ENCODE measurements at regions not wholly inside any gene's neighbourhood (a gene's known extent, or its start where the extent isn't known, plus 50 kb on each side); places are given as distances from the start of the nearest gene placed in this dataset.

- no peak for DNase-seq (ENCODE audit: extremely low read depth, insufficient read length)
- Histone ChIP-seq H3K4me3 (replicated peaks; ENCODE audit: low read depth, low read length) (no peak overlapping the region), H3K36me3 (ENCODE audit: control insufficient read depth, insufficient read depth, low read length) (no peaks in the 10 kb centered on the region), H3K27me3 (replicated peaks; ENCODE audit: control insufficient read depth, insufficient read depth, low read length) (no peaks in the 10 kb centered on the region)
- TF ChIP-seq CTCF (IDR thresholded peaks at IDR 0.05; ENCODE audit: insufficient read depth, low read length, poor library complexity, severe bottlenecking) = no peak
These were observed 695.4 kb upstream of the UBE2E2 start for GRCh38 chr3:22507709-22508108.

DNA sequence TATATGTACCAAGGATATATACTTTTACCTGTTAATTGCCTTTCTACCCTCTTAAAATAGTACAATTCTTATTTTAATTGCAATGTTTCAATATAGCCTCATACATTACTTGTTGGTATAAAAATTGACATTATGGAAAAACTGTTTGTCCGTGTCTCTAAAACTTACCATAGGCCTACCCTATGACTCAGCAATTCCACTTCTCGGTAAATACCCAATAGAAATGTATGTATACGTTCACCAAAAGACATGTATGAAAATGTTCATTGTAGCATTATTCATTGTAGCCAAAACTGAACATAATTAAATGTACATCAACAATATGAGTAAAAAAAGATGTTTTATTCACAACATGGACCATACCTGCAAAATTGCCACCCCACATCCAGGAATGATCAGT, 679.2 kb upstream of the UBE2E2 start:
- no peak overlapping the region for H3K4me3 ChIP-seq (replicated peaks; ENCODE audit: low read depth, low read length)
- no peak for DNase-seq (ENCODE audit: extremely low read depth, insufficient read length)
- TF ChIP-seq CTCF (IDR thresholded peaks at IDR 0.05; ENCODE audit: insufficient read depth, low read length, poor library complexity, severe bottlenecking) = no peak
- no peaks in the 10 kb centered on the region for H3K36me3 ChIP-seq (ENCODE audit: control insufficient read depth, insufficient read depth, low read length)
- no peaks in the 10 kb centered on the region for H3K27me3 ChIP-seq (replicated peaks; ENCODE audit: control insufficient read depth, insufficient read depth, low read length)

DNA sequence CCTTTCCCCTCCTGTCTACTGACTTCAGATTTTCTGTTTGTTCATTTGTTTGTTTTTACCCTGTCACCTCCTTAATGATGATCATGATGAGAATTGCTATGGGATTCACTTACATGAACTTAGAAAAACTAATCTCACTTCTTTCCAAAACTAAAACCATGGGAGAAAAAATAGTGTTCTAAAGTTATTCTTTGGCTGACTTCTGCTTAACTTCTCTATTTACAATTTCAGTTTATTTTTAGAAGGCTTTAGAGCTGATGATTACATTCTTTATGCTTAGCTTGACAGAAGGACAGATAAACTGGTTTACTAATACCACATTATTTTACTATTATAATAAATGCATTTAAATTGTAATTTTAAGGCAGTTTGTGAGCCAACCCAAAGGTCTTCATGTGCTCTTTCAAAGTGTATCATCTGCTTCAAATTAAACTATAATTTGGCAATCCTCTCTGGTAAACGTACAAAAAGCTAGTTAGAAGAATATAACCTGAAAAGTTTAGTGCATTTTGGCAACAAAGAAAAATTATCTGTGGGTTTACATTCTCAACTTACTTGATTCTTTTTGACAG, 676.8 kb upstream of the UBE2E2 start:
- DNase-seq (ENCODE audit: extremely low read depth, insufficient read length) = no peak
- Histone ChIP-seq H3K36me3 (ENCODE audit: control insufficient read depth, insufficient read depth, low read length) (no peaks in the 10 kb centered on the region), H3K27me3 (replicated peaks; ENCODE audit: control insufficient read depth, insufficient read depth, low read length) (no peaks in the 10 kb centered on the region), H3K4me3 (replicated peaks; ENCODE audit: low read depth, low read length) (no peak overlapping the region)
- no peak for TF ChIP-seq CTCF (IDR thresholded peaks at IDR 0.05; ENCODE audit: insufficient read depth, low read length, poor library complexity, severe bottlenecking)

- no peaks in the 10 kb centered on the region for H3K36me3 ChIP-seq (ENCODE audit: control insufficient read depth, insufficient read depth, low read length)
- TF ChIP-seq CTCF (IDR thresholded peaks at IDR 0.05; ENCODE audit: insufficient read depth, low read length, poor library complexity, severe bottlenecking) = no peak
- no peak for DNase-seq (ENCODE audit: extremely low read depth, insufficient read length)
- no peaks in the 10 kb centered on the region for H3K27me3 ChIP-seq (replicated peaks; ENCODE audit: control insufficient read depth, insufficient read depth, low read length)
- no peak overlapping the region for H3K4me3 ChIP-seq (replicated peaks; ENCODE audit: low read depth, low read length)
These were observed 666.6 kb upstream of the UBE2E2 start for GRCh38 chr3:22536541-22536940.

- no peak overlapping the region for H3K4me3 ChIP-seq (replicated peaks; ENCODE audit: low read depth, low read length)
- no peak for DNase-seq (ENCODE audit: extremely low read depth, insufficient read length)
- H3K36me3 ChIP-seq (ENCODE audit: control insufficient read depth, insufficient read depth, low read length) = no peaks in the 10 kb centered on the region
- no peaks in the 10 kb centered on the region for H3K27me3 ChIP-seq (replicated peaks; ENCODE audit: control insufficient read depth, insufficient read depth, low read length)
- no peak for TF ChIP-seq CTCF (IDR thresholded peaks at IDR 0.05; ENCODE audit: insufficient read depth, low read length, poor library complexity, severe bottlenecking)
These were observed 665.6 kb upstream of the UBE2E2 start for GRCh38 chr3:22537560-22537959.

DNA sequence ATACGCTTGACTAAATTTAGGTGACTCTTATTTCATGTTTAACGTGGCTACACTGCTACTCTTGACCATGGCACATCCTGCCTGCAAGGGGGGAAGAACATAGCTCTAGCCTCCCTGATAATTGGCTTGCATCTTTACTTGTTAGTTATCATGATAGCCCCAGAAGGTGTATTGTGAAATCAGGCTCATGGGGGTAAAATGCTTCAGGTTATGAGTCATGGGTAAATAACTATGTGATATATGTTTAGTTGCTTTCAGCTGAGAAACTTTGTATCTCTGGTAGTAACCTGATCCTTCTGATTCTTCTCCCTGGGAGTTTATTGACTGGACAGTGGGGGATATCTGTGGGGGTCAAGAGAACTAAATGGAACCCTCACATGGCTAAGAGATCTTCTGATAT, 660.8 kb upstream of the UBE2E2 start:
- TF ChIP-seq CTCF (IDR thresholded peaks at IDR 0.05; ENCODE audit: insufficient read depth, low read length, poor library complexity, severe bottlenecking) = no peak
- H3K27me3 ChIP-seq (replicated peaks; ENCODE audit: control insufficient read depth, insufficient read depth, low read length) = no peaks in the 10 kb centered on the region
- H3K4me3 ChIP-seq (replicated peaks; ENCODE audit: low read depth, low read length) = no peak overlapping the region
- H3K36me3 ChIP-seq (ENCODE audit: control insufficient read depth, insufficient read depth, low read length) = no peaks in the 10 kb centered on the region
- no peak for DNase-seq (ENCODE audit: extremely low read depth, insufficient read length)
